Endothelial cell (in vitro differentiated cells): ENCODE measurements at regions not wholly inside any gene's neighbourhood (a gene's known extent, or its start where the extent isn't known, plus 50 kb on each side); places are given as distances from the start of the nearest gene placed in this dataset.
"Not testable (repeated sequence)": the region's sequence is repeated elsewhere in the genome, so short reads cannot be mapped to it uniquely, and the experiment has no call there.

Experiments
- DNase-seq: peaks from one replicate; pipeline ENCODE4 v3.0.0; 2021; ENCODE audit warnings: low spot score
- H3K27ac Mint-ChIP-seq: one replicate; pipeline ENCODE4 v1.8.0; 2021; ENCODE audit warnings: mixed read lengths, inconsistent platforms; ENCODE audit not compliant: unreplicated experiment
- H3K27me3 Mint-ChIP-seq: one replicate; pipeline ENCODE4 v1.8.0; 2021; ENCODE audit warnings: mild to moderate bottlenecking, moderate library complexity, mixed read lengths, inconsistent platforms; ENCODE audit not compliant: unreplicated experiment
- H3K36me3 Mint-ChIP-seq: one replicate; pipeline ENCODE4 v1.8.0; 2021; ENCODE audit warnings: mild to moderate bottlenecking, low read depth, mixed read lengths, inconsistent platforms; ENCODE audit not compliant: unreplicated experiment
- H3K4me1 Mint-ChIP-seq: one replicate; pipeline ENCODE4 v1.8.0; 2021; ENCODE audit warnings: mild to moderate bottlenecking, mixed read lengths, inconsistent platforms; ENCODE audit not compliant: unreplicated experiment
- H3K4me3 Mint-ChIP-seq: one replicate; pipeline ENCODE4 v1.8.0; 2021; ENCODE audit warnings: mild to moderate bottlenecking, mixed read lengths, inconsistent platforms; ENCODE audit not compliant: unreplicated experiment
- H3K9me3 Mint-ChIP-seq: one replicate; pipeline ENCODE4 v1.8.0; 2021; ENCODE audit warnings: mixed read lengths, inconsistent platforms; ENCODE audit not compliant: unreplicated experiment
- CTCF ChIP-seq: fragments of 200-600 bp; sonication (generic); IDR thresholded peaks from one replicate; pipeline ENCODE4 v1.5.0; 2021; ENCODE audit warnings: antibody characterized with exemption; ENCODE audit not compliant: unreplicated experiment

GRCh38 chr14:28375295-28375694 lies 391.3 kb upstream of the FOXG1 start:
- peak; percentile 52 for TF ChIP-seq CTCF
- Mint-ChIP-seq H3K9me3 (no peaks in the 10 kb centered on the region), H3K27me3 (no peaks in the 10 kb centered on the region), H3K36me3 (no peaks in the 10 kb centered on the region), H3K27ac (no peak overlapping the region), H3K4me1 (peaks cover 3% of the 10 kb centered on the region), H3K4me3 (no peak overlapping the region)
- peak; percentile 36 for DNase-seq

GRCh38 chr14:28381656-28382055 lies 384.9 kb upstream of the FOXG1 start:
- no peak overlapping the region for H3K4me3 Mint-ChIP-seq
- peaks cover 3% of the 10 kb centered on the region for H3K4me1 Mint-ChIP-seq

GRCh38 chr14:28382444-28383190 lies 384.0 kb upstream of the FOXG1 start:
- Mint-ChIP-seq H3K4me3 (no peak overlapping the region), H3K4me1 (peaks cover 3% of the 10 kb centered on the region), H3K9me3 (no peaks in the 10 kb centered on the region), H3K27ac (no peak overlapping the region), H3K27me3 (no peaks in the 10 kb centered on the region), H3K36me3 (no peaks in the 10 kb centered on the region)
- no peak for TF ChIP-seq CTCF
- DNase-seq = no peak

More at GRCh38 chr14:28381656-28382055, 384.9 kb upstream of the FOXG1 start:
- Mint-ChIP-seq H3K36me3 (no peaks in the 10 kb centered on the region), H3K27ac (no peak overlapping the region), H3K27me3 (no peaks in the 10 kb centered on the region), H3K9me3 (no peaks in the 10 kb centered on the region)
- DNase-seq = no peak
- no peak for TF ChIP-seq CTCF

- Mint-ChIP-seq H3K27me3 (no peaks in the 10 kb centered on the region), H3K36me3 (no peaks in the 10 kb centered on the region), H3K4me1 (no peaks in the 10 kb centered on the region), H3K4me3 (no peak overlapping the region), H3K27ac (no peak overlapping the region), H3K9me3 (no peaks in the 10 kb centered on the region)
- DNase-seq = no peak
- TF ChIP-seq CTCF = no peak
These were observed 368.1 kb upstream of the FOXG1 start for GRCh38 chr14:28398506-28398905.

GRCh38 chr14:28401705-28402104 lies 364.9 kb upstream of the FOXG1 start:
- H3K9me3 Mint-ChIP-seq, H3K36me3 Mint-ChIP-seq, H3K4me3 Mint-ChIP-seq, H3K27me3 Mint-ChIP-seq, H3K4me1 Mint-ChIP-seq, H3K27ac Mint-ChIP-seq, DNase-seq: not testable (repeated sequence)
